NCI-H774 (cell line): ENCODE measurements at regions not wholly inside any gene's neighbourhood (a gene's known extent, or its start where the extent isn't known, plus 50 kb on each side); places are given as distances from the start of the nearest gene placed in this dataset.
A peak's percentile ranks its signal among the peaks of the same experiment; 100 is the strongest.

Experiments used
- DNase-seq: peaks from one replicate; lab custom pipeline; 2025; lab: John Stamatoyannopoulos, UW

GRCh38 chr6:167494698-167495435, 170.0 kb downstream of the TTLL2 start:
- no peak for DNase-seq

- DNase-seq = peak; percentile 16
Measured at GRCh38 chr6:167495506-167496401, 170.9 kb downstream of the TTLL2 start.

DNA sequence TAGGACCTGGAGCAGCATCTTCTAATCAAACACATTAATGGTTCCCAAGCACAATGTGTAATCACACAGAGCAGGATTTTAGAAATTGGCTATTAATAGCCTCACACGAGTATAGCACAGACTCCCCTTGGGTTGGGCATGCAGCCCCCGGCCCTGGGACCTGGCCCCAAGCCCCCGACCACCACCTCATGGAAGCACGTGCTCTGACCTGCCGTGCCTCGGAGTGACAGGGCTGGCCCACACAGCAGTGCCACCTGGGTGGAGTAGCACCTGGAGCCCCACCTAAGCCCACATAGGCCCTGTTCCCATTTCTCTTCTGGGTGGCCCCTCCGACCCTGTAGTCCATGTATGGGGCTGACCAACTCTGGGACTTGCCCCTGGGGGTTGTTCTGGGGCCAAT, 171.8 kb downstream of the TTLL2 start:
- no peak for DNase-seq

DNA sequence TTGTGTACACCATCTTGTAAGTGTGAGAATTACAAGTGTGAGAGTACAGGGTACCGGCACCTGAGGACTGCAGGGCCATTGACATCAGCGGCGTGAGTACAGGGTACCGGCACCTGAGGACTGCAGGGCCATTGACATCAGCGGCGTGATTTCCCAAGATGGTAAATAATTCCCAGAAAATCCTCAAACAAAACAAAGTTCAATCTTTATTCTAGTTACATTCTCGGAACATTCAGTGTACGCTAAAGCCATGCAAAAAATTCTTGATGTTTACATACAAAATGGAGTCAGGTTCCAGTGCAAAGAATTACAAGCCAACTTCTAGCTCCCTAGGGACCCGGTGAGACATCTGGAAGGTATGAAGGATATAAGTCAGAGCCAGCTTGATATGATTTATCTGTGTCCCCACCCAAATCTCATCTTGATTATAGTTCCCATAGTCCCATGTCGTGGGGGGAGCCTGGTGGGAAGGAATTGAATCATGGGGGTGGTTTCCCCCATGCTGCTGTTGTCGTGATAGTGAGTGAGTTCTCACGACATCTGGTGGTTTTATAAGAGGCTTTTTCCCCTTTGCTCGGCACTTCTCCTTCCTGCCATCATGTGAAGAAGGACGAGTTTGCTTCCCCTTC, 172.7 kb downstream of the TTLL2 start:
- no peak for DNase-seq

GRCh38 chr6:167499161-167499660, 174.3 kb downstream of the TTLL2 start:
- DNase-seq = no peak

DNA sequence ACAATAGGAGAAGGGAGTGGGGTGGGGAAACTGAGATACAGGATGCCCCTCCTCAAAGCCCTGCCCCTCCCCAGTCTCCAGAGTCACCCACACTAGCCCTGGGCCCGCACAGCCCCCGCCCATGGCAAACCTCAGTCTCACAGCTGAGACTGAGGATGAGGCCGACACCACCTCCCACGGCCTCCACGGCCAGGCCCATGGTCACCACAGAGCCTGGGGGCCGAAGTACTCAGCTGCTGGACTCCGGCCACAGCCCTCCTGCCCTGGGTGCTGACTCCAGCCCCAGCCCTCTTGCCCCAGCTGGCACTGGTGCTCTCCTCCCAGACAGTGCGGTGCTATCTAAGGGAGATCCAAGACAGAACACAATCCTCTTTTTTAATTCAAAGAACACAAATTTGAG, 176.1 kb downstream of the TTLL2 start:
- no peak for DNase-seq

GRCh38 chr6:167501831-167502385, 177.0 kb downstream of the TTLL2 start:
- DNase-seq = peak; percentile 69

DNA sequence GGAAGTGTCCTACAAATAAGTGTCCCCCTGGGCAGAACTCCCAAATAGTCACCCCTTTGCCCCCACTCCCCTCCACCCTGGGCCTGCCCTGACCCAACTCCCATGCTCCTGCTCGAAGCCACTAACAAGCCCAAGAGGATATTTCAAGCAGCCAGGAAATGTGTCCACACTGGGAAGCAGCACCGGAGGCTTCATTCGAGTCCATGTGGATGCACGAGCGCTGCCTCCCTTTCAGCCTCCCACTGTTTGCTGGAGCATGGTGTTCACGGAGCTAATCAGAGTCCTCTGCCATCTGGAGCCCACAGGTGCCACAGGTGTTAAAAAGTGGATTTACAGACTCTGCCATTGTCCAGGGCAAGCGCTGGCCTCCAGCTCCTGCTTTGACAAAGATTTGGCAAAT, 177.6 kb downstream of the TTLL2 start:
- no peak for DNase-seq

DNA sequence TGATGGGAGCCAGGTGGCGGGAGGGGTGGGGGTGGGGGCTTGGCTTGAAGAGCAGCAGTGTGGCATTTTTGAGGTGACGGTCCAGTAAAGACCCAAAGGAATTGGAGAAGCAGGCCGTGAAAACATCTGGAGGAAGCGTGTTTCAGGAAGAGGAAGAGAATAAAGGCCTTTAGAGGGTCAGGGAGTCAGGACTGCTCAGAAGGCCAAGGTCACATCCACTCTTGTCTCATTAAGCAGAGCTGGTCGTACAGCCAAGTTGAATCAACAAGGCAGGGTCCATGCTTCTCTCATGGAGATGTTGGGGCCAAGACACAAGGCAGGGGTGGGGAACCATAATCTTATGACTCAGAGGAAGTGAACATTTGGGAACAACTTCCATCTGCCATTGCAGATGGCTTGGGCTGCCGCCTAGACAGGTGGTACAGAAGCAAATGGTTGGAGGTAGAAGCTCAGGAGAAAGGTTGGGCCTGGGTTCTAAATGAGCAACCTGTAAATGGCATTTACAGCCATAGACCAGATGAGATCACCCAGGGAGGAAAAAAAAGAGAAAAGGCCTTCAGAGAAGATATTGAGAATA, 179.6 kb downstream of the TTLL2 start:
- DNase-seq = no peak

DNA sequence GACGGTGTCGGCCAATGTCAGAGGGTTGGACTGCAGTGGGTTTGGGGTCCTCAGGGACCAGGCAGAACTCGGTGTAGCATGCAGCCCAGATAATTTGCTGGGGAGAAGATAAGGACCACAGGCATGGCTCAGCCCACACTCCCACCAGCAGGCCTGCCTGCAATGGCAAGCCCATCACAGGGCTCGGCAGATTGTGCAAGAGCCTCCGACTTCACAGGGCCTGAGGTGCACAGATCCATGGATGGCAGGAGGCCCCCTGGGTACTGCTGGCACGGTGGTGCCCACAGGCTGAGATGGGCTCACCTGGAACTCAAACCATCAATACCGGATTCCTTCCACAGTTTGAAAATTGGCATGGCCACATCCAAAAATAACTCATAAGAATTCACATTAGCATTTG, 180.3 kb downstream of the TTLL2 start:
- no peak for DNase-seq

DNA sequence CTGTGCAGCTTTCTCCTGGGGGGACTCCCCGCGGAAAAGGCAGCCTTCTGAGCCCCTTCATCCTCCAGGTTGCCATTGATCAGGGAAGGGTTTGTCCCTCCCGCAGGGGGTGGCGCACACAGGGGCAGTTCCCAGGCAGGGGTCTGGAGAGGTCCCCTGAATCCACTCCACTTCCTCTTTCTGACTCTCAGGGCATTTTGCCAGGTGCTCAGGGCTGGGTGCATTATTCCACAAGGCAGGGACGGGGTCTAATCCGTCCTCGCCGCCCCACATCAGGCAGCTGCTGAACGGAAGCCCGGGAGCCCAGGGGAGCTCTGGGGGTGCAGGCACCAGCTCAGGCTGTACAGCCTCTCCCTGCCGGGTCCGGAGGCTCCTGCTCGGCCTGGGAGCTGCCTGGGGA, 180.9 kb downstream of the TTLL2 start:
- DNase-seq = no peak

GRCh38 chr6:167506443-167507301, 181.8 kb downstream of the TTLL2 start:
- DNase-seq = no peak

DNA sequence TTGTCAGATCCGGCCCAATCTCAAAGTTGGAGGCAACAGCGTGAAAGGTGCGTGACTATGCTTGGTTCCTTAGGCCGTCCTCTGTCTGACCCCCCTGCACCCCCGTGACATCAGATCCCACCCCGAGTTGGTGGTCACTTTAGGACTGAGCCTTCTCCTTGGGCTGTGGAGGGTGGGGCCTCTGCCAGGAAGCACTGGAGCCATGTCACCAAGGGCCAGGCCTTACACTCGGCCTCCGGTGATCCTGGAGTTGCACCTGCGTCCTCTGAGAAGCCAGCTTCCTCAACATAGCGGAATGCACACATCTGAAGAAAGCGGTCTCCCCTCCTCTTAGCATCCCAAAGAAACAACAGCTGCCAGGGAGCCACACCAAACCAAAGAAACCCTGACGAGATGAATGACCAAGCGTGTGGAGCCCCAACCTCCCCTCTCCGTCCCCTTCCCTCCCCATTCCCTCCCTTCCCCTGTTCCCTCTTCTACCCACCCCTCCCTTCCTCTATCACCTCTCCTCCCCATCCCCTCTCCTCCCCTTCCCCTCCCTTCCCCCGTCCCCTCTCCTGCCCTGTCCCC, 182.6 kb downstream of the TTLL2 start:
- DNase-seq = no peak

GRCh38 chr6:167508919-167509852, 184.3 kb downstream of the TTLL2 start:
- DNase-seq = no peak

- DNase-seq = no peak
Measured at GRCh38 chr6:167509853-167510220, 185.0 kb downstream of the TTLL2 start.

GRCh38 chr6:167510648-167511047, 185.8 kb downstream of the TTLL2 start:
- DNase-seq = no peak

- DNase-seq = no peak
Measured at GRCh38 chr6:167512696-167513375, 187.9 kb downstream of the TTLL2 start.

- no peak for DNase-seq
Measured at GRCh38 chr6:167513778-167514177, 188.9 kb downstream of the TTLL2 start.

DNA sequence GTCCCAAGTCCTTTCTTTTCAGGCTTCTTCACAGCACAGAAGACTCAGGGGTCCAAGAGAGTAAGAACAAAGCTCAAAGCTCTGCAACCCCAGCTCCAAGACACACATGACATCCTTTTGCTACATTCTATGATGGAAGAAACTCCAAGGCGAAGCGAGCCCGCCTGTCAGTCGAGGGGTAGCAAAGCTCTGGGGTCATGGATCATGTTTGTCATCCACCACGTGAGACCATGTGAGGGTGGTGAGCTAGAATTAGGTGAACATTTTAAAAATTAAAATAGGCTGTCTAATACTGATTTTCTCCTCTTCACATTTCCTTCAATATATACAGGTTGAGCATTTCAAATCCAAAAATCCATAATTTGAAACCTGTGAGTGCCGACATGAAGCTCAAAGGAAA, 189.6 kb downstream of the TTLL2 start:
- no peak for DNase-seq
